Renal cortex interstitium (tissue), 11 donors: ENCODE measurements at regions not wholly inside any gene's neighbourhood (a gene's known extent, or its start where the extent isn't known, plus 50 kb on each side); places are given as distances from the start of the nearest gene placed in this dataset.

Experiments used
- DNase-seq, 11 donors: peaks; one replicate each; pipeline ENCODE4 v3.0.0-alpha.2; 2013; ENCODE audit warnings: low read depth in 9 of 11, low spot score in 4 of 11; ENCODE audit errors: extremely low read depth in 1 of 11

GRCh38 chr9:74309654-74310053 is 187.5 kb upstream of the RORB start:
- no peak for DNase-seq

- no peak for DNase-seq
Observed at GRCh38 chr9:74317235-74317634, 179.9 kb upstream of the RORB start.

- DNase-seq: no peak
Observed at GRCh38 chr9:74321396-74321795, 175.7 kb upstream of the RORB start.

- DNase-seq: no peak
Observed at GRCh38 chr9:74322661-74323314, 174.3 kb upstream of the RORB start.

GRCh38 chr9:74330487-74331214 is 166.5 kb upstream of the RORB start:
- no peak for DNase-seq

GRCh38 chr9:74331607-74332006 is 165.5 kb upstream of the RORB start:
- DNase-seq: no peak

- no peak for DNase-seq
Observed at GRCh38 chr9:74333384-74334032, 163.6 kb upstream of the RORB start.

GRCh38 chr9:74334271-74334670 is 162.9 kb upstream of the RORB start:
- no peak for DNase-seq

- DNase-seq: no peak
Observed at GRCh38 chr9:74336161-74336560, 161.0 kb upstream of the RORB start.

GRCh38 chr9:74348777-74349176 is 148.4 kb upstream of the RORB start:
- DNase-seq: no peak

GRCh38 chr9:74355107-74355506 is 142.0 kb upstream of the RORB start:
- DNase-seq: no peak

- DNase-seq: no peak
Observed at GRCh38 chr9:74357577-74357976, 139.6 kb upstream of the RORB start.

GRCh38 chr9:74358959-74359358 is 138.2 kb upstream of the RORB start:
- no peak for DNase-seq

- DNase-seq: no peak
Observed at GRCh38 chr9:74361508-74361907, 135.6 kb upstream of the RORB start.

- DNase-seq: no peak
Observed at GRCh38 chr9:74362423-74362822, 134.7 kb upstream of the RORB start.

GRCh38 chr9:74366111-74366510 is 131.0 kb upstream of the RORB start:
- no peak for DNase-seq

GRCh38 chr9:74369844-74370243 is 127.3 kb upstream of the RORB start:
- no peak for DNase-seq

GRCh38 chr9:74373348-74373747 is 123.8 kb upstream of the RORB start:
- no peak for DNase-seq

- DNase-seq: peak in 7 of 11 donors; percentile 1 to 20 (median 3)
Observed at GRCh38 chr9:74379718-74380117, 117.4 kb upstream of the RORB start.

GRCh38 chr9:74391816-74392215 is 105.3 kb upstream of the RORB start:
- DNase-seq: no peak
